ENCODE measurements at regions not wholly inside any gene's neighbourhood (a gene's known extent, or its start where the extent isn't known, plus 50 kb on each side); places are given as distances from the start of the nearest gene placed in this dataset.
"Not testable (repeated sequence)": the region's sequence is repeated elsewhere in the genome, so short reads cannot be mapped to it uniquely, and the experiment has no call there.

DNA sequence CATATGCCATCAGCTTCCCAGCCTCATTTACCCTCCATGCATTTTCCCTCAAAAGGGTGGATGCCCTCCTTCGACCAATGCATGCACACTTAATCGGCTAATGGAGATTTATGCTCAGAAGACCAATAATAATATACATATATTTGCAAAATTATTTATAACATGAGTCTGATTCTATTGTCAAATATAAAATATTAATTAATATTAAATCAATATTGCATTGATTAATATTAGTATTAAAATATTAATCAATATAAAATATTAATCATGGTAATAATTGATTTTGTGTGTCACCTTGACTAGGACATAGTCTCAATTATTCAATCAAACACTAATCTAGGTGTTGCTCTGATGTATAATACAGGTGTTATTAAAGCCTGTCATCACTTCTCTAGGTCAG is 1282.5 kb downstream of the TMEM121 start:
- Histone ChIP-seq H3K27me3 (ENCODE audit: insufficient read depth, low read length) (no peaks in the 10 kb centered on the region), H2AFZ (ENCODE audit: low read depth, low read length) (no peak overlapping the region), H3K27ac (ENCODE audit: low read depth, low read length) (no peak overlapping the region), H3K4me2 (ENCODE audit: low read length) (no peak overlapping the region), H3K9ac (ENCODE audit: low read length) (no peak overlapping the region), H3K4me3 (ENCODE audit: insufficient read depth, low read depth, low read length) (no peak overlapping the region), H4K20me1 (ENCODE audit: insufficient read depth, low read length) (no peaks in the 10 kb centered on the region), H3K9me3 (ENCODE audit: insufficient read depth, low read depth, low read length) (peaks cover 6% of the 10 kb centered on the region), H3K79me2 (ENCODE audit: insufficient read depth, low read length) (no peaks in the 10 kb centered on the region), H3K36me3 (ENCODE audit: insufficient read depth, low read length) (no peaks in the 10 kb centered on the region), H3K4me1 (ENCODE audit: insufficient read depth, low read length) (no peaks in the 10 kb centered on the region)
- Mint-ChIP-seq H3K4me3 (ENCODE audit: unreplicated experiment) (no peak overlapping the region), H3K27ac (ENCODE audit: unreplicated experiment) (no peak overlapping the region), H3K27me3 (ENCODE audit: low read depth, unreplicated experiment) (no peaks in the 10 kb centered on the region), H3K4me1 (ENCODE audit: low read depth, unreplicated experiment) (no peaks in the 10 kb centered on the region), H3K9me3 (ENCODE audit: unreplicated experiment) (peaks cover 11% of the 10 kb centered on the region), H3K36me3 (ENCODE audit: low read depth, unreplicated experiment) (no peaks in the 10 kb centered on the region)
- TF ChIP-seq, protein P1, sequence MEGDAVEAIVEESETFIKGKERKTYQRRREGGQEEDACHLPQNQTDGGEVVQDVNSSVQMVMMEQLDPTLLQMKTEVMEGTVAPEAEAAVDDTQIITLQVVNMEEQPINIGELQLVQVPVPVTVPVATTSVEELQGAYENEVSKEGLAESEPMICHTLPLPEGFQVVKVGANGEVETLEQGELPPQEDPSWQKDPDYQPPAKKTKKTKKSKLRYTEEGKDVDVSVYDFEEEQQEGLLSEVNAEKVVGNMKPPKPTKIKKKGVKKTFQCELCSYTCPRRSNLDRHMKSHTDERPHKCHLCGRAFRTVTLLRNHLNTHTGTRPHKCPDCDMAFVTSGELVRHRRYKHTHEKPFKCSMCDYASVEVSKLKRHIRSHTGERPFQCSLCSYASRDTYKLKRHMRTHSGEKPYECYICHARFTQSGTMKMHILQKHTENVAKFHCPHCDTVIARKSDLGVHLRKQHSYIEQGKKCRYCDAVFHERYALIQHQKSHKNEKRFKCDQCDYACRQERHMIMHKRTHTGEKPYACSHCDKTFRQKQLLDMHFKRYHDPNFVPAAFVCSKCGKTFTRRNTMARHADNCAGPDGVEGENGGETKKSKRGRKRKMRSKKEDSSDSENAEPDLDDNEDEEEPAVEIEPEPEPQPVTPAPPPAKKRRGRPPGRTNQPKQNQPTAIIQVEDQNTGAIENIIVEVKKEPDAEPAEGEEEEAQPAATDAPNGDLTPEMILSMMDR (IDR thresholded peaks at IDR 0.05; ENCODE audit: insufficient read depth, low read depth, low read length) = no peak
- TF ChIP-seq EZH2 (IDR thresholded peaks at IDR 0.05; ENCODE audit: insufficient read depth, low read length) = no peak
- FAIRE-seq = no peak
- DNase-seq (ENCODE audit: low read depth) = no peak

DNA sequence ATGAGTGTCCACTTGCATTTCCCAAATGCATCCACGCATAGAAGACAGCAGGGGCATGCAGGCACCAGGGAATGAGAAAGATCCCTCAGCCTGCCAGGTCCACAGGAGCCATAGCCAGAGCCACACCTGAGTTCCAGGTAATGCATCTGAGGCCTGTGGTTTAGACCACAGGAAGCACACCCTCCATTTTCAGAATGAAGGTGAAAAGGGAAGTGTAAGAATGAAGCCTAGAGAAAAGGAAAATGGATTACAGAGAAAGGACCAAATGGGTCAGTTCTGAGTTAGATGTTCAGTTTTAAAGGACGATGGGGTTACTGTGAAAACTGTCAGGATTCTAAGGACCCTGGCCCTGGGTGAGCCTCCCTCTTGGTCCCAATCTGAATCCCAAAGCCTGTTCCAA is 1283.2 kb downstream of the TMEM121 start:
- no peak for DNase-seq (ENCODE audit: low read depth)
- H3K9me3 ChIP-seq (ENCODE audit: insufficient read depth, low read depth, low read length) = peaks cover 3% of the 10 kb centered on the region
- H3K4me3 Mint-ChIP-seq (ENCODE audit: unreplicated experiment) = no peak overlapping the region

DNA sequence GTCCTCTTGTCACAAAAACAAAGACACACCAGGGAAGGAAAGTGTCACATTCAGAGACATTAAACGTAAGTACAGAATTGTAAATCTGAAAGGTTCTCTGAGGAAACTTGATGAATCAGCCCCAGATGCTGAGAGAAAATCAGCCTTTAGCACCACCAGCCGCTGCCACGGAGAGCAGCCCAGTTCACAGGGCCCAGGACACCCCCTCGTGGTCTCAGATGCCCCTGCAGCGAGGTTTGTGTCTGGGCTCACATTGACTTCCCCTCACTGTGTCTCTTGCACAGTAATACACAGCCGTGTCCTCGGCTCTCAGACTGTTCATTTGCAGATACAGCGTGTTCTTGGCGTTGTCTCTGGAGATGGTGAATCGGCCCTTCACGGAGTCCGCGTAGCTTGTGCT is 1283.8 kb downstream of the TMEM121 start:
- not testable (repeated sequence) for H3K9me3 ChIP-seq (ENCODE audit: insufficient read depth, low read depth, low read length); H3K79me2 ChIP-seq (ENCODE audit: insufficient read depth, low read length)

More for the DNA sequence above, 1283.2 kb downstream of the TMEM121 start:
- H3K27me3 ChIP-seq (ENCODE audit: insufficient read depth, low read length) = no peaks in the 10 kb centered on the region
- Mint-ChIP-seq H3K4me1 (ENCODE audit: low read depth, unreplicated experiment) (no peaks in the 10 kb centered on the region), H3K36me3 (ENCODE audit: low read depth, unreplicated experiment) (no peaks in the 10 kb centered on the region), H3K27ac (ENCODE audit: unreplicated experiment) (no peak overlapping the region), H3K9me3 (ENCODE audit: unreplicated experiment) (peaks cover 10% of the 10 kb centered on the region), H3K27me3 (ENCODE audit: low read depth, unreplicated experiment) (no peaks in the 10 kb centered on the region)
- no peaks in the 10 kb centered on the region for H3K36me3 ChIP-seq (ENCODE audit: insufficient read depth, low read length)
- TF ChIP-seq, protein P1 (IDR thresholded peaks at IDR 0.05; ENCODE audit: insufficient read depth, low read depth, low read length) = no peak
- no peak for TF ChIP-seq EZH2 (IDR thresholded peaks at IDR 0.05; ENCODE audit: insufficient read depth, low read length)
- no peaks in the 10 kb centered on the region for H4K20me1 ChIP-seq (ENCODE audit: insufficient read depth, low read length)
- no peak for FAIRE-seq
- H3K4me2 ChIP-seq (ENCODE audit: low read length) = no peak overlapping the region
- H3K79me2 ChIP-seq (ENCODE audit: insufficient read depth, low read length) = no peaks in the 10 kb centered on the region
- H3K4me3 ChIP-seq (ENCODE audit: insufficient read depth, low read depth, low read length) = no peak overlapping the region
- H2AFZ ChIP-seq (ENCODE audit: low read depth, low read length) = no peak overlapping the region
- H3K27ac ChIP-seq (ENCODE audit: low read depth, low read length) = no peak overlapping the region
- no peak overlapping the region for H3K9ac ChIP-seq (ENCODE audit: low read length)
- H3K4me1 ChIP-seq (ENCODE audit: insufficient read depth, low read length) = no peaks in the 10 kb centered on the region

More for the DNA sequence above, 1283.8 kb downstream of the TMEM121 start:
- H4K20me1 ChIP-seq (ENCODE audit: insufficient read depth, low read length); H3K27ac ChIP-seq (ENCODE audit: low read depth, low read length); H3K27ac Mint-ChIP-seq (ENCODE audit: unreplicated experiment); H3K36me3 ChIP-seq (ENCODE audit: insufficient read depth, low read length); H3K9ac ChIP-seq (ENCODE audit: low read length); H3K36me3 Mint-ChIP-seq (ENCODE audit: low read depth, unreplicated experiment); H3K27me3 ChIP-seq (ENCODE audit: insufficient read depth, low read length); H3K4me3 Mint-ChIP-seq (ENCODE audit: unreplicated experiment); H3K4me1 Mint-ChIP-seq (ENCODE audit: low read depth, unreplicated experiment); DNase-seq (ENCODE audit: low read depth); H3K4me1 ChIP-seq (ENCODE audit: insufficient read depth, low read length); H3K4me3 ChIP-seq (ENCODE audit: insufficient read depth, low read depth, low read length); FAIRE-seq; H3K27me3 Mint-ChIP-seq (ENCODE audit: low read depth, unreplicated experiment); H3K4me2 ChIP-seq (ENCODE audit: low read length); H2AFZ ChIP-seq (ENCODE audit: low read depth, low read length): not testable (repeated sequence)
- peaks cover 10% of the 10 kb centered on the region for H3K9me3 Mint-ChIP-seq (ENCODE audit: unreplicated experiment)
